HepG2 (cell line): ENCODE measurements at regions not wholly inside any gene's neighbourhood (a gene's known extent, or its start where the extent isn't known, plus 50 kb on each side); places are given as distances from the start of the nearest gene placed in this dataset.

Experiments
- ATAC-seq: fragments of 200-7000 bp; cut with Tn5 transposase; 3 replicates; pipeline ENCODE4 v1.9.1; 2020; ENCODE audit warnings: mild to moderate bottlenecking, moderate library complexity
- BruUV-seq: library from RNA; stranded (reverse); fragments of 400-500 nt; replicated peaks from 2 replicates; lab custom pipeline; 2021; lab: Mats Ljungman, UMichigan
- CTCF ChIA-PET: fragments of 300-600 bp; formaldehyde crosslinking; extraction: SDS; loops from one replicate; lab custom pipeline; 2021; ENCODE audit warnings: low total read pairs, inconsistent platforms, low intra/inter-chr PET ratio; lab: Yijun Ruan, JAX
- POLR2A ChIA-PET: fragments of 350-600 bp; sonication (Branson Sonifier 250); formaldehyde crosslinking; loops from one replicate; lab custom pipeline; 2020; ENCODE audit warnings: antibody characterized with exemption, inconsistent platforms; lab: Yijun Ruan, JAX
- DNase-seq: peaks from one replicate; pipeline ENCODE4 v3.0.0-alpha.2; 2015; ENCODE audit warnings: low spot score
- FAIRE-seq: peaks from 3 replicates; lab custom pipeline; 2011; peaks lifted over from hg19 to GRCh38; lab: Jason Lieb, UNC
- H2AFZ ChIP-seq: one replicate; pipeline ENCODE4 v1.6.1; 2011; ENCODE audit warnings: low read length, inconsistent platforms
- H3K27ac ChIP-seq: fragments of 300-600 bp; 3 replicates; pipeline ENCODE4 v1.8.0; 2011; ENCODE audit warnings: mixed run types, mild to moderate bottlenecking, mixed read lengths, low read length, inconsistent platforms; ENCODE audit not compliant: insufficient read depth; ENCODE audit errors: extremely low read length
- H3K27me3 ChIP-seq, 2 experiments: fragments of 200-600 bp in 1 of 2; 2 replicates in 1 of 2; 3 replicates in 1 of 2; pipeline versions ENCODE4 v1.6.0 to v1.8.0; 2011; ENCODE audit warnings: low read length in 2 of 2, mild to moderate bottlenecking in 2 of 2, moderate library complexity in 2 of 2, inconsistent platforms in 1 of 2; ENCODE audit not compliant: insufficient read depth in 2 of 2, control insufficient read depth in 1 of 2
- H3K36me3 ChIP-seq, 2 experiments: fragments of 200-600 bp in 1 of 2; replicated peaks in 1 of 2; 2 replicates in 1 of 2; 3 replicates in 1 of 2; pipeline versions ENCODE4 v1.5.1 to v1.8.0; 2011; ENCODE audit warnings: low read length in 2 of 2, inconsistent platforms in 1 of 2; ENCODE audit not compliant: insufficient read depth in 2 of 2, control insufficient read depth in 1 of 2
- H3K4me1 ChIP-seq: 2 replicates; pipeline ENCODE4 v1.5.1; 2012; ENCODE audit warnings: low read length, inconsistent platforms; ENCODE audit not compliant: insufficient read depth
- H3K4me2 ChIP-seq: 2 replicates; pipeline ENCODE4 v1.6.0; 2011; ENCODE audit warnings: low read depth, low read length, inconsistent platforms
- H3K4me3 ChIP-seq, 3 experiments: fragments of 200-600 bp in 1 of 3; sonication (generic), shearing (Covaris generic) in 1 of 3; replicated peaks in 1 of 3; 2 replicates each; pipeline ENCODE4 v1.5.1; 2011 to 2016; ENCODE audit warnings: low read length in 3 of 3, inconsistent platforms in 2 of 3, low read depth in 2 of 3, mild to moderate bottlenecking in 2 of 3, control low read depth in 1 of 3, mixed read lengths in 1 of 3; ENCODE audit not compliant: insufficient read depth in 1 of 3
- H3K79me2 ChIP-seq: one replicate; pipeline ENCODE4 v1.6.1; 2011; ENCODE audit warnings: low read length, inconsistent platforms; ENCODE audit not compliant: insufficient read depth
- H3K9ac ChIP-seq: 2 replicates; pipeline ENCODE4 v1.6.0; 2011; ENCODE audit warnings: mild to moderate bottlenecking, low read depth, low read length, inconsistent platforms; ENCODE audit not compliant: insufficient read depth
- H3K9me3 ChIP-seq: 2 replicates; pipeline ENCODE4 v1.5.1; 2012; ENCODE audit warnings: mild to moderate bottlenecking, low read length
- H4K20me1 ChIP-seq: 2 replicates; pipeline ENCODE4 v1.6.0; 2011; ENCODE audit warnings: inconsistent platforms, mild to moderate bottlenecking, low read length, moderate library complexity; ENCODE audit not compliant: insufficient read depth
- DR1 ChIP-seq: sonication (generic); formaldehyde crosslinking; IDR thresholded peaks from 2 replicates; pipeline ENCODE4 v1.8.0; 2021; ENCODE audit warnings: mild to moderate bottlenecking, missing genetic modification reagents, inconsistent platforms
- MYC ChIP-seq: sonication (generic); formaldehyde crosslinking; IDR thresholded peaks from 2 replicates; pipeline ENCODE4 v1.9.0; 2021; ENCODE audit warnings: missing genetic modification reagents, borderline replicate concordance
- NFATC3 ChIP-seq: sonication (generic); formaldehyde crosslinking; IDR thresholded peaks from 2 replicates; pipeline ENCODE4 v1.5.1; 2020; ENCODE audit warnings: mild to moderate bottlenecking, missing genetic modification reagents
- RERE ChIP-seq: IDR thresholded peaks from 2 replicates; pipeline ENCODE4 v1.6.1; 2016; ENCODE audit warnings: low read depth, missing genetic modification reagents, missing compliant biosample characterization
- TEAD2 ChIP-seq: sonication (generic); formaldehyde crosslinking; IDR thresholded peaks from 2 replicates; pipeline ENCODE4 v1.9.0; 2021; ENCODE audit warnings: missing genetic modification reagents
- U2AF1 ChIP-seq: fragments of 200-400 bp; formaldehyde crosslinking; optimal IDR thresholded peaks from 2 replicates; pipeline ENCODE3; 2017; ENCODE audit warnings: mild to moderate bottlenecking, low read depth, low read length
- ZNF607 ChIP-seq: sonication (generic); formaldehyde crosslinking; IDR thresholded peaks from 2 replicates; pipeline ENCODE4 v1.5.1; 2020; ENCODE audit warnings: missing genetic modification reagents, mild to moderate bottlenecking, borderline replicate concordance
- WGBS: methylation state at CpG from one replicate; pipeline ENCODE4 v1.1.6; 2017; ENCODE audit warnings: low lambda C conversion rate; 5-methylcytosine and 5-hydroxymethylcytosine counted together
- in situ Hi-C: cut with HindIII; loops from 2 replicates; pipeline ENCODE4 v1.10.0; 2017; ENCODE audit warnings: low pct_unique_long_range_greater_than_20kb; ENCODE audit not compliant: extremely low pct_ligation_motif_present
- intact Hi-C: fragments of 100-400 bp; cut with micrococcal nuclease; formaldehyde crosslinking; loops from one replicate; pipeline ENCODE4 v1.10.0; 2022; ENCODE audit not compliant: unreplicated experiment
- TF ChIP-seq, protein P1 (sequence below): sonication (generic); formaldehyde crosslinking; IDR thresholded peaks from 2 replicates; pipeline ENCODE4 v1.4.0; 2020; ENCODE audit warnings: missing genetic modification reagents, borderline replicate concordance
- TF ChIP-seq, protein P2 (sequence below): IDR thresholded peaks from 2 replicates; pipeline ENCODE4 v1.6.1; 2012; ENCODE audit warnings: inconsistent platforms
- TF ChIP-seq, protein P3 (sequence below): sonication (generic); formaldehyde crosslinking; IDR thresholded peaks from 2 replicates; pipeline ENCODE4 v1.5.1; 2020; ENCODE audit warnings: missing genetic modification reagents, mild to moderate bottlenecking, borderline replicate concordance

DNA sequence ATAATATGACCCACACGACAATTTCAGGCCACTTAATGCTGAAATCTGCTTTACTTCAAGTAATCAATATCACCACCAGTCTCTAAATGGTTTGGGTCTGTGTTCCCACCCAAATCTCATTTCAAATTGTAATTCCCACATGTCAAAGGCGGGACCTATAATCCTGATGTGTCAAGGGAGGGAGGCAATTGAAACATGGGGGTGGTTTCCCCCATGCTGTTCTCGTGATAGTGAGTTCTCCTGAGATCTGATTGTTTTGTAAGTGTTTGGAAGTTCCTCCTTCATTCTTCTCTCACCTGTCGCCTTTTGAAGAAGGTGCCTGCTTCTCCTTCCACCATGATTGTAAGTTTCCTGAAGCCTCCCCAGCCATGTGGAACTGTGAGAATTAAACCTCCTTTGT is 178.4 kb downstream of the CRPPA start:
- no peak for FAIRE-seq
- Histone ChIP-seq H3K9ac (no peak overlapping the region), H2AFZ (no peak overlapping the region), H3K4me2 (no peak overlapping the region), H3K9me3 (no peaks in the 10 kb centered on the region), H3K4me3 (no peak overlapping the region), H3K27ac (no peak overlapping the region), H4K20me1 (no peaks in the 10 kb centered on the region), H3K4me1 (no peaks in the 10 kb centered on the region), H3K79me2 (no peaks in the 10 kb centered on the region), H3K27me3 (no peaks in the 10 kb centered on the region), H3K36me3 (no peaks in the 10 kb centered on the region)
- BruUV-seq: no TSS peak
- TF ChIP-seq ZNF607 (CRISPR knock-in tag) (no peak), NFATC3 (no peak), RERE (CRISPR knock-in tag) (no peak), TEAD2 (CRISPR knock-in tag) (no peak), U2AF1 (no peak), MYC (CRISPR knock-in tag) (no peak), DR1 (CRISPR knock-in tag) (no peak)
- TF ChIP-seq, protein P1, sequence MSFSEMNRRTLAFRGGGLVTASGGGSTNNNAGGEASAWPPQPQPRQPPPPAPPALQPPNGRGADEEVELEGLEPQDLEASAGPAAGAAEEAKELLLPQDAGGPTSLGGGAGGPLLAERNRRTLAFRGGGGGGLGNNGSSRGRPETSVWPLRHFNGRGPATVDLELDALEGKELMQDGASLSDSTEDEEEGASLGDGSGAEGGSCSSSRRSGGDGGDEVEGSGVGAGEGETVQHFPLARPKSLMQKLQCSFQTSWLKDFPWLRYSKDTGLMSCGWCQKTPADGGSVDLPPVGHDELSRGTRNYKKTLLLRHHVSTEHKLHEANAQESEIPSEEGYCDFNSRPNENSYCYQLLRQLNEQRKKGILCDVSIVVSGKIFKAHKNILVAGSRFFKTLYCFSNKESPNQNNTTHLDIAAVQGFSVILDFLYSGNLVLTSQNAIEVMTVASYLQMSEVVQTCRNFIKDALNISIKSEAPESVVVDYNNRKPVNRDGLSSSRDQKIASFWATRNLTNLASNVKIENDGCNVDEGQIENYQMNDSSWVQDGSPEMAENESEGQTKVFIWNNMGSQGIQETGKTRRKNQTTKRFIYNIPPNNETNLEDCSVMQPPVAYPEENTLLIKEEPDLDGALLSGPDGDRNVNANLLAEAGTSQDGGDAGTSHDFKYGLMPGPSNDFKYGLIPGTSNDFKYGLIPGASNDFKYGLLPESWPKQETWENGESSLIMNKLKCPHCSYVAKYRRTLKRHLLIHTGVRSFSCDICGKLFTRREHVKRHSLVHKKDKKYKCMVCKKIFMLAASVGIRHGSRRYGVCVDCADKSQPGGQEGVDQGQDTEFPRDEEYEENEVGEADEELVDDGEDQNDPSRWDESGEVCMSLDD: no peak
- TF ChIP-seq, protein P2, sequence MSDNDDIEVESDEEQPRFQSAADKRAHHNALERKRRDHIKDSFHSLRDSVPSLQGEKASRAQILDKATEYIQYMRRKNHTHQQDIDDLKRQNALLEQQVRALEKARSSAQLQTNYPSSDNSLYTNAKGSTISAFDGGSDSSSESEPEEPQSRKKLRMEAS: no peak
- TF ChIP-seq, protein P3, sequence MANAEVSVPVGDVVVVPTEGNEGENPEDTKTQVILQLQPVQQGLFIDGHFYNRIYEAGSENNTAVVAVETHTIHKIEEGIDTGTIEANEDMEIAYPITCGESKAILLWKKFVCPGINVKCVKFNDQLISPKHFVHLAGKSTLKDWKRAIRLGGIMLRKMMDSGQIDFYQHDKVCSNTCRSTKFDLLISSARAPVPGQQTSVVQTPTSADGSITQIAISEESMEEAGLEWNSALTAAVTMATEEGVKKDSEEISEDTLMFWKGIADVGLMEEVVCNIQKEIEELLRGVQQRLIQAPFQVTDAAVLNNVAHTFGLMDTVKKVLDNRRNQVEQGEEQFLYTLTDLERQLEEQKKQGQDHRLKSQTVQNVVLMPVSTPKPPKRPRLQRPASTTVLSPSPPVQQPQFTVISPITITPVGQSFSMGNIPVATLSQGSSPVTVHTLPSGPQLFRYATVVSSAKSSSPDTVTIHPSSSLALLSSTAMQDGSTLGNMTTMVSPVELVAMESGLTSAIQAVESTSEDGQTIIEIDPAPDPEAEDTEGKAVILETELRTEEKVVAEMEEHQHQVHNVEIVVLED (CRISPR knock-in tag): no peak
- ChIA-PET CTCF (no interaction called here), POLR2A (no interaction called here)
- intact Hi-C loops: no loop called here
- no peak for DNase-seq
- 18% methylated on average over 4 of the region's 4 CpGs for WGBS
- no peak for ATAC-seq
- in situ Hi-C loops: no loop called here
